Breast epithelium (tissue), 4 donors: ENCODE measurements at regions not wholly inside any gene's neighbourhood (a gene's known extent, or its start where the extent isn't known, plus 50 kb on each side); places are given as distances from the start of the nearest gene placed in this dataset.
A peak's percentile ranks its signal among the peaks of the same experiment; 100 is the strongest.

Source experiments
- DNase-seq, 2 donors: peaks; one replicate each; pipeline ENCODE4 v3.0.0-alpha.2; 2019; ENCODE audit warnings: low spot score in 2 of 2
- H3K27ac ChIP-seq, 2 donors: fragments of 200-600 bp; sonication (generic) in 1 of 2; one replicate each; pipeline ENCODE4 v1.5.1; 2016 to 2019; ENCODE audit warnings: mild to moderate bottlenecking in 1 of 2
- H3K27me3 ChIP-seq, 2 donors: fragments of 200-600 bp; sonication (generic) in 1 of 2; one replicate each; pipeline versions ENCODE4 v1.5.1 to v1.6.0; 2017 to 2019; ENCODE audit warnings: control low read depth in 1 of 2, mild to moderate bottlenecking in 1 of 2
- H3K36me3 ChIP-seq: fragments of 200-600 bp; one replicate; pipeline ENCODE4 v1.5.1; 2019
- H3K4me1 ChIP-seq, 2 donors: fragments of 200-600 bp; sonication (generic); one replicate each; pipeline ENCODE4 v1.5.1; 2016 to 2019; ENCODE audit warnings: control low read depth in 1 of 2
- H3K4me3 ChIP-seq, 3 donors: fragments of 200-600 bp; sonication (generic); 1 replicate in 2 of 3; 2 replicates in 1 of 3; pipeline ENCODE4 v1.5.1; 2016 to 2019; ENCODE audit warnings: mild to moderate bottlenecking in 3 of 3, moderate library complexity in 2 of 3
- H3K9me3 ChIP-seq, 2 donors: fragments of 200-600 bp; sonication (generic) in 1 of 2; one replicate each; pipeline ENCODE4 v1.5.1; 2016 to 2019; ENCODE audit warnings: control low read depth in 1 of 2
- POLR2A ChIP-seq: fragments of 450-650 bp; IDR thresholded peaks from one replicate; pipeline ENCODE4 v1.6.1; 2016; ENCODE audit warnings: antibody characterized with exemption, mild to moderate bottlenecking, moderate library complexity
- POLR2AphosphoS5 ChIP-seq, 3 donors: sonication (generic); formaldehyde crosslinking; IDR thresholded peaks; one replicate each; pipeline ENCODE4 v1.6.1; 2017; ENCODE audit warnings: antibody characterized with exemption in 3 of 3
- intact Hi-C: fragments of 100-400 bp; cut with DNase I; formaldehyde crosslinking; loops from one replicate; pipeline ENCODE4 v1.15.1; 2023; ENCODE audit warnings: low total_unique reads
- TF ChIP-seq, protein P1 (sequence below), 3 donors: fragments of 450-650 bp; IDR thresholded peaks; one replicate each; pipeline ENCODE4 v1.5.1; 2016 to 2017; ENCODE audit warnings: antibody characterized with exemption in 3 of 3, mild to moderate bottlenecking in 3 of 3, moderate library complexity in 3 of 3

DNA sequence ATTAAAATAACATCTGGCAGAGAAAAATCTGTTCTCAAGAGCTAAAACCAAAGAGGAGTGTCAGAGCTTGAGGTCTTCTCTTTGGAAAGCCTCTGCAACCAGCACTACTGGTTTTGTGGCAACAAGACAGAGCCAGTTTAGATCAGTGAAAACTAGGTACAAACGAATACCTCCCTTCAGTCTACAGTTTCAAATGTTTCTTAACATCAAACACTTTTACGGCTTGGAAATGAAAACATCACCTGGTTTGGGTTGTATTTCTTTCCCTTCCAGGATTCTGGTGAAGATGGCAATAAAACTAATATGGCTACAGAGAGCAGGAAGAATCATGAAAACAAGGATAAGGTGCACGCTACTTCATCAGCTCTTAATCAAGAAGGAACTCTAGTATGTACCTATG, 339.4 kb upstream of the ESRRG start:
- no peak for DNase-seq
- H3K4me3 ChIP-seq, result no peak overlapping the region
- intact Hi-C loops, result no loop called here
- H3K36me3 ChIP-seq, result no peaks in the 10 kb centered on the region
- no peaks in the 10 kb centered on the region for H3K9me3 ChIP-seq
- H3K27ac ChIP-seq, result peak overlapping the region; percentile 34 to 35
- TF ChIP-seq, protein P1, sequence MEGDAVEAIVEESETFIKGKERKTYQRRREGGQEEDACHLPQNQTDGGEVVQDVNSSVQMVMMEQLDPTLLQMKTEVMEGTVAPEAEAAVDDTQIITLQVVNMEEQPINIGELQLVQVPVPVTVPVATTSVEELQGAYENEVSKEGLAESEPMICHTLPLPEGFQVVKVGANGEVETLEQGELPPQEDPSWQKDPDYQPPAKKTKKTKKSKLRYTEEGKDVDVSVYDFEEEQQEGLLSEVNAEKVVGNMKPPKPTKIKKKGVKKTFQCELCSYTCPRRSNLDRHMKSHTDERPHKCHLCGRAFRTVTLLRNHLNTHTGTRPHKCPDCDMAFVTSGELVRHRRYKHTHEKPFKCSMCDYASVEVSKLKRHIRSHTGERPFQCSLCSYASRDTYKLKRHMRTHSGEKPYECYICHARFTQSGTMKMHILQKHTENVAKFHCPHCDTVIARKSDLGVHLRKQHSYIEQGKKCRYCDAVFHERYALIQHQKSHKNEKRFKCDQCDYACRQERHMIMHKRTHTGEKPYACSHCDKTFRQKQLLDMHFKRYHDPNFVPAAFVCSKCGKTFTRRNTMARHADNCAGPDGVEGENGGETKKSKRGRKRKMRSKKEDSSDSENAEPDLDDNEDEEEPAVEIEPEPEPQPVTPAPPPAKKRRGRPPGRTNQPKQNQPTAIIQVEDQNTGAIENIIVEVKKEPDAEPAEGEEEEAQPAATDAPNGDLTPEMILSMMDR (IDR thresholded peaks at IDR 0.05), result no peak
- TF ChIP-seq POLR2AphosphoS5 (IDR thresholded peaks at IDR 0.05) (no peak), POLR2A (no peak)
- H3K4me1 ChIP-seq, result no peaks in the 10 kb centered on the region
- H3K27me3 ChIP-seq, result no peaks in the 10 kb centered on the region

DNA sequence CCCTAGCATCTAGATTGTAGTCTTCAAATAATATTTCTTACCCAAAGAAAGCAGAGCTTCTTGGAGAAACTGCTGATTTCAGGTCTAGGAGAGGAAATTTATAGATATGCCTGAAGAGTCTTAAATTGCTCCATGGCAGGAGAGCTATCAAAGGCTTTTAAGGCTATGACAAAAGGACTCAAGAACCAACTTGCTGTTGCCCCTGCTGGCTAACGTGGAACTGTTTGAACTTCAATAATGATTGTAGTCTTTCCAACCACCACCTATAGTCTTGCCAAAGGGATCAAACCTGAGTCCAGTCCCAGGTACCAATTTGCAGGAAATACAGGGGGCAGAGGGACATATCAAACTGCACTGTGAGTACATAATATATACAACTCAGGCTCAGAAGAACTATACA, 336.2 kb upstream of the ESRRG start:
- no peak overlapping the region for H3K27ac ChIP-seq
- no peak for DNase-seq
- no peaks in the 10 kb centered on the region for H3K36me3 ChIP-seq
- H3K4me3 ChIP-seq, result no peak overlapping the region
- TF ChIP-seq, protein P1 (IDR thresholded peaks at IDR 0.05), result no peak
- TF ChIP-seq POLR2AphosphoS5 (IDR thresholded peaks at IDR 0.05) (no peak), POLR2A (no peak)
- intact Hi-C loops, result no loop called here
- H3K27me3 ChIP-seq, result no peaks in the 10 kb centered on the region
- no peaks in the 10 kb centered on the region for H3K9me3 ChIP-seq
- H3K4me1 ChIP-seq, result no peaks in the 10 kb centered on the region

GRCh38 chr1:217053676-217054075, 330.4 kb upstream of the ESRRG start:
- DNase-seq, result no peak
- Histone ChIP-seq H3K9me3 (no peaks in the 10 kb centered on the region), H3K4me3 (no peak overlapping the region), H3K27me3 (no peaks in the 10 kb centered on the region), H3K27ac (no peak overlapping the region), H3K36me3 (no peaks in the 10 kb centered on the region), H3K4me1 (no peaks in the 10 kb centered on the region)
- intact Hi-C loops, result no loop called here
- TF ChIP-seq, protein P1 (IDR thresholded peaks at IDR 0.05), result no peak
- no peak for TF ChIP-seq POLR2AphosphoS5 (IDR thresholded peaks at IDR 0.05)
- no peak for TF ChIP-seq POLR2A

GRCh38 chr1:217052626-217053025, 329.4 kb upstream of the ESRRG start:
- TF ChIP-seq, protein P1 (IDR thresholded peaks at IDR 0.05), result no peak
- TF ChIP-seq POLR2A (no peak), POLR2AphosphoS5 (IDR thresholded peaks at IDR 0.05) (no peak)
- intact Hi-C loops, result no loop called here
- no peaks in the 10 kb centered on the region for H3K4me1 ChIP-seq
- no peaks in the 10 kb centered on the region for H3K9me3 ChIP-seq
- DNase-seq, result no peak
- H3K27me3 ChIP-seq, result no peaks in the 10 kb centered on the region
- no peaks in the 10 kb centered on the region for H3K36me3 ChIP-seq
- no peak overlapping the region for H3K4me3 ChIP-seq
- no peak overlapping the region for H3K27ac ChIP-seq

DNA sequence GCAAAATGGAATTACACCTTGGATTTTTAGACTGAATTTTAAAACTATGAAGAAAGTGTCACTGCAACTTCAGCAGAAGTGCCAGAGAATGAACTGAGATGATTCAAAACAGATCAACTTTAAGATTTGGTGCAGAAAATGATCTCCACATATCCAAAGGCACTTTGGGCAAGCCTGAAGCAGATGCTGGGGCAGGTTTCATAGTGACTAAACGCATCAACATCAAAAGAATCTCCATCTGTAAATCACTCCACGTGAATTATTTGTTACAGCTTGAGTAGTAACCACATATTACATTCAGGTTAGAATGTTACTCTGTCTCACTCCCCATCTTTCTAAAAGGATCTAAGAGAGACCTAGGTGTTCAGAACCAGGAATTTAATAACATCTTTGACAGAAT, 329.0 kb upstream of the ESRRG start:
- H3K9me3 ChIP-seq, result no peaks in the 10 kb centered on the region
- no peaks in the 10 kb centered on the region for H3K27me3 ChIP-seq
- H3K4me1 ChIP-seq, result no peaks in the 10 kb centered on the region
- DNase-seq, result no peak
- no peak for TF ChIP-seq POLR2AphosphoS5 (IDR thresholded peaks at IDR 0.05)
- TF ChIP-seq, protein P1 (IDR thresholded peaks at IDR 0.05), result no peak
- no peak for TF ChIP-seq POLR2A
- no peak overlapping the region for H3K27ac ChIP-seq
- intact Hi-C loops, result no loop called here
- H3K36me3 ChIP-seq, result no peaks in the 10 kb centered on the region
- no peak overlapping the region for H3K4me3 ChIP-seq
